Vagina (tissue), 2 donors: ENCODE measurements at regions not wholly inside any gene's neighbourhood (a gene's known extent, or its start where the extent isn't known, plus 50 kb on each side); places are given as distances from the start of the nearest gene placed in this dataset.

Experiments used
- DNase-seq, 2 donors: peaks; one replicate each; pipeline ENCODE4 v3.0.0-alpha.2; 2017; ENCODE audit errors: extremely low spot score in 2 of 2
- H3K27ac ChIP-seq: fragments of 200-600 bp; sonication (generic); one replicate; pipeline ENCODE4 v1.5.1; 2019
- H3K27me3 ChIP-seq: fragments of 200-600 bp; sonication (generic); one replicate; pipeline ENCODE4 v1.5.1; 2019
- H3K36me3 ChIP-seq, 2 donors: fragments of 200-600 bp; sonication (generic); one replicate each; pipeline ENCODE4 v1.5.1; 2017 to 2019
- H3K4me1 ChIP-seq: fragments of 200-600 bp; sonication (generic); one replicate; pipeline ENCODE4 v1.5.1; 2019
- H3K4me3 ChIP-seq, 2 donors: fragments of 200-600 bp; sonication (generic); 1 replicate in 1 of 2; 2 replicates in 1 of 2; pipeline ENCODE4 v1.5.1; 2016 to 2019
- H3K9me3 ChIP-seq: fragments of 200-600 bp; sonication (generic); one replicate; pipeline ENCODE4 v1.5.1; 2019
- POLR2A ChIP-seq, 2 donors: fragments of 450-650 bp; IDR thresholded peaks; one replicate each; pipeline ENCODE4 v1.6.1; 2017; ENCODE audit warnings: antibody characterized with exemption in 2 of 2, mild to moderate bottlenecking in 2 of 2, moderate library complexity in 2 of 2
- POLR2AphosphoS5 ChIP-seq, 2 donors: sonication (generic); formaldehyde crosslinking; IDR thresholded peaks; one replicate each; pipeline ENCODE4 v1.9.0; 2017; ENCODE audit warnings: antibody characterized with exemption in 2 of 2, mild to moderate bottlenecking in 2 of 2, low read depth in 1 of 2; ENCODE audit not compliant: insufficient read depth in 1 of 2
- intact Hi-C: fragments of 100-400 bp; cut with DNase I; formaldehyde crosslinking; loops from one replicate; pipeline ENCODE4 v1.15.1; 2023
- TF ChIP-seq, protein P1 (sequence below), 3 experiments: fragments of 450-650 bp in 2 of 3; fragments of 200-600 bp in 1 of 3; sonication (generic) in 1 of 3; IDR thresholded peaks; one replicate each; pipeline ENCODE4 v1.5.1; 2017 to 2019; ENCODE audit warnings: antibody characterized with exemption in 3 of 3, mild to moderate bottlenecking in 2 of 3, moderate library complexity in 2 of 3

DNA sequence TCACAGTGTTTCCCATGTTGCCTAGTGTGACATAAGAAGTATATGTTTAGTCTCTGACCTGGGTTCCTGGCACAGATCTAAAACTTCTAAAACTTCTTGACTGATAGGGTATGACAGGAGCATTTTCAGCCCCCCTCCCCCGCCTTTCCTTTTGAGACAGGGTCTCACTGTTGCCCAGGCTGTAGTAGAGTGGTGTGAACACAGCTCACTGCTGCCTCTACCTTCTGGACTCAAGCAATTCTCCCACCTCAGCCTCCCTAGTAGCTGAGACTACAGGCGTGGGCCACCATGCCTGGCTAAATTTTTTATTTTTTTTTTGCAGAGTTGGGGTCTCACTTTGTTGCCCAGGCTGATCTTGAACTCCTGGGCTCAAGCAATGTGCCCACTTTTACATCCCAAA is 421.1 kb upstream of the RGS6 start:
- Histone ChIP-seq H3K27ac (no peak overlapping the region), H3K9me3 (no peaks in the 10 kb centered on the region), H3K4me1 (no peaks in the 10 kb centered on the region), H3K4me3 (no peak overlapping the region), H3K36me3 (no peaks in the 10 kb centered on the region), H3K27me3 (no peaks in the 10 kb centered on the region)
- TF ChIP-seq POLR2AphosphoS5 (IDR thresholded peaks at IDR 0.05; ENCODE audit: insufficient read depth in 1 of 2, low read depth in 1 of 2) (no peak), POLR2A (IDR thresholded peaks at IDR 0.05) (no peak)
- TF ChIP-seq, protein P1, sequence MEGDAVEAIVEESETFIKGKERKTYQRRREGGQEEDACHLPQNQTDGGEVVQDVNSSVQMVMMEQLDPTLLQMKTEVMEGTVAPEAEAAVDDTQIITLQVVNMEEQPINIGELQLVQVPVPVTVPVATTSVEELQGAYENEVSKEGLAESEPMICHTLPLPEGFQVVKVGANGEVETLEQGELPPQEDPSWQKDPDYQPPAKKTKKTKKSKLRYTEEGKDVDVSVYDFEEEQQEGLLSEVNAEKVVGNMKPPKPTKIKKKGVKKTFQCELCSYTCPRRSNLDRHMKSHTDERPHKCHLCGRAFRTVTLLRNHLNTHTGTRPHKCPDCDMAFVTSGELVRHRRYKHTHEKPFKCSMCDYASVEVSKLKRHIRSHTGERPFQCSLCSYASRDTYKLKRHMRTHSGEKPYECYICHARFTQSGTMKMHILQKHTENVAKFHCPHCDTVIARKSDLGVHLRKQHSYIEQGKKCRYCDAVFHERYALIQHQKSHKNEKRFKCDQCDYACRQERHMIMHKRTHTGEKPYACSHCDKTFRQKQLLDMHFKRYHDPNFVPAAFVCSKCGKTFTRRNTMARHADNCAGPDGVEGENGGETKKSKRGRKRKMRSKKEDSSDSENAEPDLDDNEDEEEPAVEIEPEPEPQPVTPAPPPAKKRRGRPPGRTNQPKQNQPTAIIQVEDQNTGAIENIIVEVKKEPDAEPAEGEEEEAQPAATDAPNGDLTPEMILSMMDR (IDR thresholded peaks at IDR 0.05), result no peak
- no peak for DNase-seq
- intact Hi-C loops, result no loop called here

DNA sequence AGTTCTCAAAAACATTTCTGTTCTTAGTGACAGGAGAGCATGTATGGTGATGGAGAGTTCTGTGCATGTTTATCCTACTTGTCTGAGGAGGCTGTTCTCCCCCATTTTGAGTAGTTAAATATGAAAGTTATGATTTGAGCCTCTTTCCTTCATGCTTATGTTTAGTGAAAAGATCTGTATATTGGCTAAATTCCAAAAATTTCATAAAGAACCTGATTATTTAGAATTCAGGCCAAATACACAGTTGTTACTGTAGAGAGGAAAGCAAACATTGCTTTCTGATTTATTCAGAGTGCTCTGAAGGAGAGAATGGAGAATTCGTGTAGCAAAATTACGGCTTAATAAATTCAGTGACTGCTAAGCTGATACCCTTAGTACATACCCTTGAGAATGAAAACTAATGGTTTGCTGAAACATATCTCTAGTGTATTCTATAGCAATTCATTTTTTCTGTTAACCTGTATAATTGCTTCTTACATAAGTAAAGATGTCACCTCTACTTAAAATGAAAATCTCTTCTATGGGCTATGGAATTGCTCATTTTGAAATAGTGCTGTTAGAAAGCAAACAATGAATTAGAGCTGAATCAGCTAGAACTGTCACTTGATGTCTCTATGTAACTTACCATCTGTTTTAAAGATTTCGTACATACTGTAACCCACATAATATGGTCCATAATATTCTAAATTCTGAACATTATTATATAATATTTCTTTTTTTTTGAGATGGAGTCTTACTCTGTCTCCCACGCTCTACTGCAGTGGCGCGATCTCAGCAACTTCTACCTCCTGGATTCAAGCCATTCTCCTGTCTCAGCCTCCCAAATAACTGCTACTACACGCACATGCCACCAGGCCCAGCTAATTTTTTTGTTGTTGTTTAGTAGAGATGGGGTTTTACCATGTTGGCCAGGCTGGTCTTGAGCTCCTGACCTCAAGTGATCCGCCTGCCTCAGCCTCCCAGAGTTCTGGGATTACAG is 417.0 kb upstream of the RGS6 start:
- intact Hi-C loops, result no loop called here
- TF ChIP-seq POLR2AphosphoS5 (IDR thresholded peaks at IDR 0.05; ENCODE audit: insufficient read depth in 1 of 2, low read depth in 1 of 2) (no peak), POLR2A (IDR thresholded peaks at IDR 0.05) (no peak)
- TF ChIP-seq, protein P1 (IDR thresholded peaks at IDR 0.05), result no peak
- no peaks in the 10 kb centered on the region for H3K36me3 ChIP-seq
- H3K4me1 ChIP-seq, result no peaks in the 10 kb centered on the region
- no peak for DNase-seq
- H3K4me3 ChIP-seq, result no peak overlapping the region
- no peaks in the 10 kb centered on the region for H3K9me3 ChIP-seq
- H3K27ac ChIP-seq, result no peak overlapping the region
- no peaks in the 10 kb centered on the region for H3K27me3 ChIP-seq

DNA sequence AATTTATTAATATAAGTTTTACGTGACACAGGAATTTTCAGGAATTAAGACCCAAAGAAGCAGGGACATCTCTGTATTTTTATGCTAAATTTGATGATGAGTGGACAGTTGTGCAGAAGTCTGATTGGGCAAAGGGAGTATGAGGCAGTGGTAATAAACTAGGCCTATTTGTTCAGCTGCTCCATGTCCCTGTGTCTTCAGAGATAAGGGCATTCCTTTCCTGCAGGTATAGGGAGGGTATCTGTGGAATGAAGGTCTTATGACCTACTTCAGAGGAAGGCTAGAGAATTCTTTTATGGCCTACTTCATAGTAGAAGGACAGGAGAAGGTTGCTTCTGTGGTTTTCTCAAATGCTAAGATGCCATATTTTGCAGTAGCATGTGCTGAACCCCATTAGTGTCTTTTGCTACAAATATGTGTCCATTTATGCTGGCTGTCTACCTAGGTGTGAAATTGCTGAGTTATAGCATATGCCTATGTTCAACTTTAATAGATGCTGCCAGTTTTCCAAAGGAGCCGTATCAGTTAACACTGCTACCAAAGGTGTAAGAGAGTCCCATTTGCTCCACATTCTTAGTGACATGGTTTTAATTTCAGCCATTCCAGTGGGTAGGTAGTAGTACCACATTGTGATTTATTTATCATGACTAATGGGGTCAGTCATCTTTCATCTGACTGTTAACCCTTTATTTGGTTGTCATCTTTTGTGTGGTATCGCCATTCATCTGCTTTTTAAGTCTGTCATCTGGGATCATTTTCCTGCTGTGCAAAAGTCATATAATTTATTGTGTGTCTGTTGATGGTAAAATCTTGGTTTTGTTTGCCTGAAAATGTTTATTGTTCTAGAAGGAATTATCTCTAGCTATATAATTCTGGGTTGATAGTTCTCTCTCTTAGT is 410.7 kb upstream of the RGS6 start:
- H3K9me3 ChIP-seq, result no peaks in the 10 kb centered on the region
- H3K4me3 ChIP-seq, result no peak overlapping the region
- intact Hi-C loops, result no loop called here
- TF ChIP-seq POLR2AphosphoS5 (IDR thresholded peaks at IDR 0.05; ENCODE audit: insufficient read depth in 1 of 2, low read depth in 1 of 2), result no peak
- TF ChIP-seq, protein P1 (IDR thresholded peaks at IDR 0.05), result no peak
- TF ChIP-seq POLR2A (IDR thresholded peaks at IDR 0.05), result no peak
- H3K36me3 ChIP-seq, result no peaks in the 10 kb centered on the region
- no peaks in the 10 kb centered on the region for H3K27me3 ChIP-seq
- H3K27ac ChIP-seq, result no peak overlapping the region
- H3K4me1 ChIP-seq, result no peaks in the 10 kb centered on the region
- DNase-seq, result no peak

DNA sequence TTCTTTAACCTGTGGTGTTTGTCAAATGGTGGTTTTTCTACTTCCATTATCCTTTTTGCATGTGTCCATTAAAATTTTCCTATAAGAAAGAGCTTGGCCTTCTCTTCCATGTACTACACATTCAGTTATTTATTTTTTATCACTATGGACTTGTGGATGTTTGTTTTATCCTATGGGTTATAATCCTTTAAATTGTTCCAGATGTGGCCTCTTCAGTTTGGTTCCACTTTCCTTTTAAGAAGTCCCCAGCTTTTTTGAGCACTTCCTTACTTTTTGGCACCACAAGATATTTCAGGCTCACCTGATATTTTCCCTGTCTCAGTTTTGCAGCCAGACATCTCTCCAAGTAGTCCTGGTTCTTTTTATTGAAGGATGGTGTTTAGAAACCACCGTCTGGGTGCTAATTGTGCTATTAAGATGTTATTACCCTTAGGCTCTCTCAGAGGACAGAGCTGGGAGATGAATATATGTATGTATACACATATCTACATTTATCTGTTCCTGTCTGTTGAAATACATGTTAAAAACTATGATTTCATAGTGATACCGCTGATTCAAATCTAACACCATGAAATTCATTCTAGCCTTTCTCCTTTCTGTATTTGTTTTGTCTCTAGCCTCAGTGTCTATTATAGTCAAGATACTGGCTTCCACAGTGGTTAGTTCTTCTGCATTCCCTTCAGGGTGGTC is 408.5 kb upstream of the RGS6 start:
- Histone ChIP-seq H3K4me3 (no peak overlapping the region), H3K9me3 (no peaks in the 10 kb centered on the region), H3K27ac (no peak overlapping the region), H3K36me3 (no peaks in the 10 kb centered on the region), H3K4me1 (no peaks in the 10 kb centered on the region), H3K27me3 (no peaks in the 10 kb centered on the region)
- intact Hi-C loops, result no loop called here
- DNase-seq, result no peak
- no peak for TF ChIP-seq POLR2A (IDR thresholded peaks at IDR 0.05)
- TF ChIP-seq, protein P1 (IDR thresholded peaks at IDR 0.05), result no peak
- TF ChIP-seq POLR2AphosphoS5 (IDR thresholded peaks at IDR 0.05; ENCODE audit: insufficient read depth in 1 of 2, low read depth in 1 of 2), result no peak
